Epithelial cell of prostate (primary cell): ENCODE measurements at regions not wholly inside any gene's neighbourhood (a gene's known extent, or its start where the extent isn't known, plus 50 kb on each side); places are given as distances from the start of the nearest gene placed in this dataset.

ENCODE experiments used
- DNase-seq: peaks from one replicate; pipeline ENCODE4 v3.0.0-alpha.2; 2011; ENCODE audit warnings: low read depth, low spot score
- H3K27ac ChIP-seq: fragments of 450-650 bp; 2 replicates; pipeline ENCODE4 v1.5.1; 2017; ENCODE audit warnings: mild to moderate bottlenecking

GRCh38 chr10:44804661-44805060, 106.5 kb upstream of the TMEM72 start:
- no peak for DNase-seq
- H3K27ac ChIP-seq, result no peak overlapping the region

GRCh38 chr10:44805466-44806210, 105.5 kb upstream of the TMEM72 start:
- DNase-seq, result no peak
- no peak overlapping the region for H3K27ac ChIP-seq

GRCh38 chr10:44806950-44807349, 104.2 kb upstream of the TMEM72 start:
- H3K27ac ChIP-seq, result no peak overlapping the region
- DNase-seq, result no peak

- DNase-seq, result no peak
- no peak overlapping the region for H3K27ac ChIP-seq
Observed at GRCh38 chr10:44807451-44807850, 103.7 kb upstream of the TMEM72 start.

GRCh38 chr10:44809647-44810046, 101.5 kb upstream of the TMEM72 start:
- H3K27ac ChIP-seq, result no peak overlapping the region
- no peak for DNase-seq

- DNase-seq, result no peak
- no peak overlapping the region for H3K27ac ChIP-seq
Observed at GRCh38 chr10:44811072-44811471, 100.1 kb upstream of the TMEM72 start.

- no peak overlapping the region for H3K27ac ChIP-seq
- DNase-seq, result no peak
Observed at GRCh38 chr10:44813201-44813600, 97.9 kb upstream of the TMEM72 start.

GRCh38 chr10:44814929-44815328, 96.2 kb upstream of the TMEM72 start:
- no peak overlapping the region for H3K27ac ChIP-seq
- no peak for DNase-seq

- no peak for DNase-seq
- no peak overlapping the region for H3K27ac ChIP-seq
Observed at GRCh38 chr10:44818041-44818649, 93.0 kb upstream of the TMEM72 start.

- DNase-seq, result no peak
- H3K27ac ChIP-seq, result no peak overlapping the region
Observed at GRCh38 chr10:44818701-44819127, 92.4 kb upstream of the TMEM72 start.

- no peak for DNase-seq
- no peak overlapping the region for H3K27ac ChIP-seq
Observed at GRCh38 chr10:44820094-44820493, 91.0 kb upstream of the TMEM72 start.

- DNase-seq, result no peak
- no peak overlapping the region for H3K27ac ChIP-seq
Observed at GRCh38 chr10:44821290-44821689, 89.8 kb upstream of the TMEM72 start.

GRCh38 chr10:44822349-44822748, 88.8 kb upstream of the TMEM72 start:
- DNase-seq, result no peak

GRCh38 chr10:44822966-44823365, 88.2 kb upstream of the TMEM72 start:
- no peak overlapping the region for H3K27ac ChIP-seq
- DNase-seq, result no peak

More at GRCh38 chr10:44822349-44822748, 88.8 kb upstream of the TMEM72 start:
- H3K27ac ChIP-seq, result no peak overlapping the region

- no peak for DNase-seq
- H3K27ac ChIP-seq, result no peak overlapping the region
Observed at GRCh38 chr10:44824607-44825006, 86.5 kb upstream of the TMEM72 start.

- H3K27ac ChIP-seq, result no peak overlapping the region
- DNase-seq, result no peak
Observed at GRCh38 chr10:44827431-44828006, 83.6 kb upstream of the TMEM72 start.

GRCh38 chr10:44828508-44829142, 82.5 kb upstream of the TMEM72 start:
- no peak for DNase-seq
- no peak overlapping the region for H3K27ac ChIP-seq

- DNase-seq, result no peak
- H3K27ac ChIP-seq, result peak overlapping the region; percentile 46
Observed at GRCh38 chr10:44829426-44829825, 81.7 kb upstream of the TMEM72 start.

GRCh38 chr10:44830022-44830421, 81.1 kb upstream of the TMEM72 start:
- DNase-seq, result no peak
- peak overlapping the region; percentile 46 for H3K27ac ChIP-seq

- no peak overlapping the region for H3K27ac ChIP-seq
- DNase-seq, result no peak
Observed at GRCh38 chr10:44831581-44831980, 79.6 kb upstream of the TMEM72 start.
